ENCODE measurements at regions not wholly inside any gene's neighbourhood (a gene's known extent, or its start where the extent isn't known, plus 50 kb on each side); places are given as distances from the start of the nearest gene placed in this dataset.

DNA sequence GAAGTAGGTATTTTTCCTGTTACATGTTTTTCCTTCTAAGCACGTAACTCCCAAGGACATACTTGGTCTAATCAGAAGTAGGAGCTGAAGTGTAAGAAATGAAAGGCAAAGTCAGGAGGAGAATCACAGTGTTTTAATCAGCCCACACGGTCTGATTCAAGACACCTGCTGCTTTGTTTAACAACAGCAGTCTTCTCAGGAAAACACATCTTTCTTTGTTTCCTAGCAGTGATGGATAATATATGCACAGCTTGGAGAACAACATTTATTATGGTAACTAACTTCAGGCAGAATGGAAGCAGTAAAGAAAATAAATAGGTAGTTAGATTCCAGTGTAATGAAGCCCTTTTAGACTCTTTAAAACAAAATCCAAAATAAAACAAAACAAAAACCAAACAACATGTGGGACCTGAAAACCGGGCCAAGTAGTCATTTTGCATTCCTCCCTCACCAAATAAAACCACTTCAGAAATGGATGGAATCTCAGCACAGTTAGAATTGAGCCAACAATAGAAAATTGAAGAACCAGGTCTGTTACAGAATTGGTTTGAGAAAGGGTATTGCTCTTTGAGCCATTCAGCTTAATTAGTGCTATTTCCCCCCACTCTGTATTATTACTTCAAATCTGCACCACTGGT, 61.1 kb upstream of the UGP2 start:
- peak; percentile 86 for DNase-seq (ENCODE audit: low spot score)

DNA sequence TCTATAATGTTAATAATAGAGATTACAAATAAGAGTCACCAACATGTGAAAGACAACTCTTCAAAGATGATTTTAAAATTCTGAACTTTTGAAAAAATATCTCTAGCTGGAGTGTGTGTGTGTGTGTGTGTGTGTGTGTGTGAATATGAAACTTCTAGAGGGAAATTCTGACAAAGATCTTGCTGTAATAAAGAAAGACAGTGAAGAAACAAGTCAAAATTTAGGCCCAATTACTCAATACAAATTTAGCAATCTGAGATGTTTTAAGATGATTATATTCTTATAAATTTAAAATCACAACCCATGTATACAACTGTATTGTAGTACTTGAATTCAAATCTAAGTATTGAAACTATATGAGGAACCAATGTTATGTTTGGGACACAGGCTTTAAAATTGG, 57.2 kb upstream of the UGP2 start:
- no peak for DNase-seq (ENCODE audit: low spot score)

DNA sequence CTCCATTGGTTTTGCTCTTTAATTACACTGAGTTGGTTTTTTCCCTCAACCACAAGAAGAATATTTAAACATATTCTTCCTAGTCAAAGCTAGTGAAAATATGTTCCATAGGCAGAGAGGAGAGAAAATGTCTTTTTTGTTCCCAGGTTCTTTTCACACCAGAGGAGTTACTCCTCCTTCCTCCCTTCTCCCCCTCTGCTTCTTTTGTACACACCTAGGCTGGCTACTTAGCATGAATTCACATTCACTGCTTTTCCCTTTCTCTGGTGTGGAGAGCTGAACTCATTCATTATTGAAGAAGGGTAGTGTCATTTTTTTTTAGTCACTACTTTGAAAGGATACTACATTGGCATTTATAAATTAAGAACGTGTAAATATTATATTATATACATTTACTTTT, 56.6 kb upstream of the UGP2 start:
- DNase-seq (ENCODE audit: low spot score), result no peak

DNA sequence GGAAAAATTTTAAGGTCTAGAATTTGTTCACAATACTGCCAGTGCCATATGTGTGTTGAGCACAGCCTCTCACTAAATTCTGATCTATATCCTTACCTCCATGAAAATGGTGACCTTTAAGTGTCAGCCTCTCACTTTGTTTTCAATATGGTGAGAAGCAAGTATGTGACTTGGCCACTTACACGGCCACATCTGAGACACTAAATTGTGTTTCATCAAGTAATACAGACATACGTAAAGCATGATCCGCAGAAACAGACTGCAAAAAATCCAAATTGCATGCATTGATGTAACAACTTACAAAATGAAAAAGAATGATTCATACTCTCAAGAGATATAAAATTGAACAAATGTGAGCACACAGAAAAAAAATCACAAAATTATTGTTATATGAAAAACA, 55.2 kb upstream of the UGP2 start:
- no peak for DNase-seq (ENCODE audit: low spot score)

DNA sequence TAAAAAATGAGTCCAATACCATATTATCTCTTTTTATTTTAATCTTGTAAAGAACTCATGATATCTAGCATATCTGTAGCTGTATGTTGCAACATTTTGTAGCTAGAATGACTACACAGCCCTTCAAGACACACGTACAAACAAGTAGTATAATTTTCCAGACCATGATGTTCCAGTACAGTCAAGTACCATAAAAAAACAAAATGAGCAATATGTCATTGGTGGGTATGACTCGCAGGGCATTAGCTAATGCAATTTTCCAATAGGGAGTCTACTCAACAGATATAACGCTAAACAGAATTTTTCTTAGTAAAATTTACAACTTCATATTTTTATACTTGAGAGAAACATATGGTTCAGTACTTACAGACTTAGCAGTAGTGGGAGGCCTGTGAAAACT, 53.6 kb upstream of the UGP2 start:
- DNase-seq (ENCODE audit: low spot score), result no peak

DNA sequence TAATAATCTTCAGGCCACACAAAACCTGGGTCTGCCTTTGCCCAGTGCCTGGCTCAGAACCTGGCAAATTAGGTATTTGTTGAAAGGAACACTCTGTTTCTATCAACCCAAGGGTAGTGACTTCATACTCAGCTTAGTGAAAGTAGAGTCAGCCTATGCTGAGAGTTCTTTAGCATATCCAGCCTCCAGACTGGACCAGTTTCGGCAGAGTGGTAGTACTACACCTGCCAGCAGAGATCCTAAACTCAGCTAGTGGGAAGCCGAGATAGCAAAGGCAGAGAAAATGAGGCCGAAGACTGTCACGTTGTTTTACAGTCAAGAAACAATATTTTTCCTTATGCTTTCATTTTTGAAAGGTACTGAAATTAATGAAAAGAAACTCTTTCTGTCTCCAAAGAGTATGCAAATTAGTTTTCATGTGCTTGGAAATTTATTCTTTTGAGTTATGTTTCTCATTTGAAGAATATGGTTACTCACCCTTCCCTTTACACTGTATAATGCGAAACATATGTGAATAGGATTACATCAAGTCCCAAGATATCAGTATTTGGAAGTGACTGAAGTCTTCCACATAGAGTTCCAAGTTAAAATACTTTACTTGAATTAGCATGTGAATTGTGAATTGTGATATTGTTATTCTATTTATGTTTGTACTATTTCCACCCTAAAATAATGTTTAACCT, 52.2 kb upstream of the UGP2 start:
- no peak for DNase-seq (ENCODE audit: low spot score)

DNA sequence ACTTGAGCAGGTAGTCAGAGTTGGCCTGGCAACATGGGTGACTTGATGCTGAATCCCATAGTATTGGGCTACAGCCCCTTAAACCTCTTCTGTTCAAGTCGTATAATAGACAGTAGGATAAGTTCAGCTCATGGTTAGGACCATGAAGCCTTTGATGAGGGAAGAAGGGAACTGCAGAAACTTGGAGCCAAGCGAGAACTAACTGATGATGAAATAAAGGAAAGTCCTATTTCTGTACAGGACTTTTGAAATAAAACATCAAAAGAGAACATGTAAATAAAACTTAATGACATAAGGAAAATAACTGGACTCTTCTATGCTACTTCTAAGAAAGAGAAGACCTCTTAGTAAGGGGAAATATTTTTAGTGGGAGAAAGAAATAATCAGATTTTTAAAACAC, 51.2 kb upstream of the UGP2 start:
- DNase-seq (ENCODE audit: low spot score), result no peak

DNA sequence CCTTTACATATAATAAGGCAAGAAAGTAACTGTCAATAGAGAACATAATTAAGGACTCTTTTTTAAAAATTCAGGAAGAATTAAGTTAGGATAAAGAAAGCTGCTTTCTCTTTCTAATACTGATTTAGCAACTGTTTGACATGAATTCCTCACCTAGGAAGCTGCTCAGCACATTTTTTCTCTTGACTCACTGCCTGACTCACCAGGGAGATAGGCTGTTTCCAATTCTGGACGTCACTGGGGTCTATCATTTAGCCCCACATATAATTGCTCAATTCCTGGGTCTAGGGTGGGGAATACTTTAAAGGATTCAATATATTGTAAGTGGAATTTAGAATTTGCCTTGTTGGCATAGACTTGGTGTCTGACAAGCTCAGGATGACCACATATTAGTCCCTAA, 50.8 kb upstream of the UGP2 start:
- no peak for DNase-seq (ENCODE audit: low spot score)

DNA sequence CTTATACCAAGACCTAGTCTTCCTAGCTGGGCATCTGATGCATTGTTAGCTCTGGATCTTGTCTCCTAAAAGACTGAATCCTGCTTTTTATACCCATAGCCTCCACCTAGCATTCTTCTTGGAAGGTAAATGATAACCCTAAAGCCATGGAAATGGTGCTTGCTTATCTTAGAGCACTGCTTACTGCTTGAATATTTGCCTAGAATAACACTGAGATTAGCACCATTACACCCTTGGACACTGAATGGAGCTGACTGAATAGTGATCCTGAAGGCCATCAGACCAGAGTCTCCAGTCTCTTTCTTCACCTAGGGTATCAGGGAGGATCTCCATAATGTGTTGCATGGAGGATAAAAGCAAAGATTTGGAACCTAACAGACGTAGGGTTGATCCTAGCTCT, 50.3 kb upstream of the UGP2 start:
- no peak for DNase-seq (ENCODE audit: low spot score)

Measured in pons (tissue), 1 donor.